Esophagus squamous epithelium (tissue), 4 donors: ENCODE measurements at regions not wholly inside any gene's neighbourhood (a gene's known extent, or its start where the extent isn't known, plus 50 kb on each side); places are given as distances from the start of the nearest gene placed in this dataset.

Experiments used
- POLR2A ChIP-seq, 4 donors: fragments of 450-650 bp; IDR thresholded peaks; one replicate each; pipeline ENCODE4 v1.6.1; 2017; ENCODE audit warnings: antibody characterized with exemption in 4 of 4, mild to moderate bottlenecking in 4 of 4, moderate library complexity in 3 of 4
- TF ChIP-seq, protein P1 (sequence below), 6 experiments: fragments of 450-650 bp in 4 of 6; fragments of 200-600 bp in 2 of 6; sonication (generic) in 2 of 6; IDR thresholded peaks; one replicate each; pipeline ENCODE4 v1.5.1; 2016 to 2019; ENCODE audit warnings: antibody characterized with exemption in 6 of 6, mild to moderate bottlenecking in 4 of 6, moderate library complexity in 4 of 6

DNA sequence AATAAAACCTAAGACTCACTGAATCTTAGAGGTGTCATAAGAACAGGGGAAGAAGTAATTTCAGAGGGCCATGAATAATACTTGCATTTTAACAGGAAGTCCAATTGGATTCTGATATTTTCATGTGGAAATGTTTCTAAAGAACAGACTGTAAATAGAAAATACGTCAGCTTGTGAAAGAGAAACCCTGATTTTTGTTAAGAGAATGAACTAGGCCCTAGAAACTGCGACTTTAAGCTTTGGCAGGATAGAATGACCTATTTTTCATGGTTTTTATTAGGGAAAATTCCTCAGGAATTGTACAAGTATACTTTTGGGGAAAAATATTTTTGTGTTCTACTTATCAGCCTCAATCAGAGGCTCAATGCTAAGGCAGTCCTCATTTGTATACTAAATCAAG lies 215.5 kb upstream of the ACTBL2 start:
- no peak for TF ChIP-seq POLR2A (IDR thresholded peaks at IDR 0.05)
- TF ChIP-seq, protein P1, sequence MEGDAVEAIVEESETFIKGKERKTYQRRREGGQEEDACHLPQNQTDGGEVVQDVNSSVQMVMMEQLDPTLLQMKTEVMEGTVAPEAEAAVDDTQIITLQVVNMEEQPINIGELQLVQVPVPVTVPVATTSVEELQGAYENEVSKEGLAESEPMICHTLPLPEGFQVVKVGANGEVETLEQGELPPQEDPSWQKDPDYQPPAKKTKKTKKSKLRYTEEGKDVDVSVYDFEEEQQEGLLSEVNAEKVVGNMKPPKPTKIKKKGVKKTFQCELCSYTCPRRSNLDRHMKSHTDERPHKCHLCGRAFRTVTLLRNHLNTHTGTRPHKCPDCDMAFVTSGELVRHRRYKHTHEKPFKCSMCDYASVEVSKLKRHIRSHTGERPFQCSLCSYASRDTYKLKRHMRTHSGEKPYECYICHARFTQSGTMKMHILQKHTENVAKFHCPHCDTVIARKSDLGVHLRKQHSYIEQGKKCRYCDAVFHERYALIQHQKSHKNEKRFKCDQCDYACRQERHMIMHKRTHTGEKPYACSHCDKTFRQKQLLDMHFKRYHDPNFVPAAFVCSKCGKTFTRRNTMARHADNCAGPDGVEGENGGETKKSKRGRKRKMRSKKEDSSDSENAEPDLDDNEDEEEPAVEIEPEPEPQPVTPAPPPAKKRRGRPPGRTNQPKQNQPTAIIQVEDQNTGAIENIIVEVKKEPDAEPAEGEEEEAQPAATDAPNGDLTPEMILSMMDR (IDR thresholded peaks at IDR 0.05), result no peak
